ENCODE measurements at regions not wholly inside any gene's neighbourhood (a gene's known extent, or its start where the extent isn't known, plus 50 kb on each side); places are given as distances from the start of the nearest gene placed in this dataset.
"Not testable (repeated sequence)": the region's sequence is repeated elsewhere in the genome, so short reads cannot be mapped to it uniquely, and the experiment has no call there.

DNA sequence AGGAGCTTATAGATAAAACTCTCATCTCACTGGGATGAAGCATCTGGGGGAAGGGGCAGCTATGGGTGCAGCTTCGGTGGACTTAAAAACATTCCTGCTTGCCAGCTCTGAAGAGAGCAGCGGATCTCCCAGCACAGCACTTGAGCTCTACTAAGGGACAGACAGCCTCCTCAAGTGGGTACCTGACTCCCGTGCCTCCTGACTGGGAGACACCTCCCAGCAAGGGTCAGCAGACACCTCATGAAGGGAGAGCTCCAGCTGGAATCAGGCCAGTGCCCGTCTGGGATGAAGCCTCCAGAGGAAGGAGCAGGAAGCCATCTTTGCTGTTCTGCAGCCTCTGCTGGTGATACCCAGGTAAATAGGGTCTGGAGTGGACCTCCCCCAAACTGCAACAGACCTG is 345.2 kb upstream of the SYT1 start:
- no peak for DNase-seq

- DNase-seq: no peak
Measured at GRCh38 chr12:78530100-78530765, 334.3 kb upstream of the SYT1 start.

DNA sequence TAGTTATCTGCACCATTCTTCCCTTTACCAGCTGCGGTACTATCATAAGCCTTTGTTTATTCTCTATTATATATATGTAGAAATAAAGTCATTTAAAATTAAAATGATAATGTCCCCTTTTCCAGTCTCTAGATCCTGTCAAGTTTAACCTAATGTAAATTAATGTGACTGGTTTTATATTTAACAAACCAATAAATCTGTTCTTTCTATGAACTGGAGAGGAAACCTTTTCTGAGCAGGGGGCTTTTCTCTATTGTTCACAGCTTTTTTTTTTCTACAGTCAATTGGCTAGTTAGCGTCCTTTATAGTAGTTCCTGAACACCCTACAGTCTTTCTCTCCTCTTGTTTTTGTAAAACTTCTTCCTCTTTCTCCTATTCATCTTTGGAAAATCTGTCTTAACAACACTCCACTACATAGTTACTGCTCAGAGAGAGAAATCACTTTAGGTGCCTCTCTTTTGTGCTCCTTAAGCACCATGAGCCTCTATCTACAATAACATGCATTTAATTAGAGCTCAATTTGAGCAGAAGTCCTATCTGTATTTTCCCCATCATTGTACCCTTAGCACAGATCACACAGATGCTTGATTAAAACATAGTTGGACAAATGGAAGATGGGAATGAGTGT is 332.6 kb upstream of the SYT1 start:
- no peak for DNase-seq

DNA sequence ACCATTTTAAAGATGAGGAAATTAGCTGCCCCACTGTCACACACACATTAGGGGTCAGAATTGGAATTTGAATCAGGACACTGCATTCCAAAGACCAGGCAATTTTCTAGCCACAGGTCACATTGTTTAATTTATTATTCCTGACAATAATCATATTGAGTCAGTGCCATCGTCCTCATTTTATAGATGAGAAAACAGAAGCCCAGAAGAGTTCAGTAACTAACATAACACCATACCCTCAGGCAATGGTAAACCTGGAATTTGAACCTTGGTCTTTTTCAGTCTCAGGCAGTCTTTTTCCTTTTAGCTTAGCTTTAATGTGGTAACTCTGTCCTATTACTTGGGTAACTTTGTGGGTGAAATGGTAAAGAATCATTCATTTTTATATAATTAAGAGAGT is 330.3 kb upstream of the SYT1 start:
- DNase-seq: no peak

DNA sequence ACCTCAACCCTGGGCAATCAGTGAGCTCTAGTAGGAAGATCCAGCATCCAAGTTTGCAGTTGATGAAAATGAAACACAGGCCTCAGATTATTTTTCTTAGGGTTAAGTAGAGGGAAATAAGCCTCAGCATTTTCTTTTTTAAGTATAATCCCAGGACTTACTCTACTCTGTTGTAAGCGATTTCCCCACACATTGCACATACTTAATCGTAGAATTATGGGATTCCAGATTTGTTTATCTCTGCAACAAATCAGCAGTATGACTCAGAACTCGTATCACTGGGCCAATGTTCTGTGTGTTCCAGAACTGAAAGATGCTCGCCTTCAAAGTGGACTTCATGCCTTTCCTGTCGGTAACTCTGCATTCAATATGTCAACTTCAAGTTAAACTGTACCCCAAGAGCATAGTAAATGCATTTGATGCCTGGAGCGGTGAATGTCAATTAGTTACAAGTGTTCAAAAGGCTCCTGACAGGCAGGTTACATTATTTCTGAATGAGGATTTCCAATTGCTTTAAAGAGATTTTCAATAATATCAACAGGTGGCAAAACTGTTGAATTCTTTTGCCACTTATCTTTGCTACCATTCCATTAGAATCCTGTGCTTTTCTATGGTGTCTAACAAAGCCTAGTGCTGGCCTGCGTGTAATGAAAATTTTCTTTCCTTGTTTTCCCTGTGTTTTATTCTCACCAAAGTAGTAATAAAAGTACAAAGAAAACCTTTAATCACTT is 323.8 kb upstream of the SYT1 start:
- DNase-seq: no peak

GRCh38 chr12:78550831-78551230 is 313.7 kb upstream of the SYT1 start:
- no peak for DNase-seq

DNA sequence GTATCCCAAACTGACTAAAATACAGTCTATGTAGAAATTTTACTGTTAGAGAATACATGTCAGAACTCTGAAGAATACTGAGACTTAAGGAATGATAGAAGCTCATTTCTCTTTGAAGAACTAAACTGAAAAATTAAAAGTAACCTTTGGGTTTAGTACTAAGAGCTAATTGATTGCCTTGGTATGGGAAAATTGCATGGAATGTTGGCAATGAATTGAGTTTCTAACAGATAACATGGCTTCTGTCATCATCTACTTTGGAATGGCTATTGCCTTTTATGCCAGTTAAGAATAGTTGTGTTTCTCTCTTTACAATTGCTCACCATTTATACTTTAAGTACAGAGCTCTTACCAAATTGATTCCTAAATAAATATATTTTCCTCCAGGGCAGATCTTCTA is 308.8 kb upstream of the SYT1 start:
- no peak for DNase-seq

DNA sequence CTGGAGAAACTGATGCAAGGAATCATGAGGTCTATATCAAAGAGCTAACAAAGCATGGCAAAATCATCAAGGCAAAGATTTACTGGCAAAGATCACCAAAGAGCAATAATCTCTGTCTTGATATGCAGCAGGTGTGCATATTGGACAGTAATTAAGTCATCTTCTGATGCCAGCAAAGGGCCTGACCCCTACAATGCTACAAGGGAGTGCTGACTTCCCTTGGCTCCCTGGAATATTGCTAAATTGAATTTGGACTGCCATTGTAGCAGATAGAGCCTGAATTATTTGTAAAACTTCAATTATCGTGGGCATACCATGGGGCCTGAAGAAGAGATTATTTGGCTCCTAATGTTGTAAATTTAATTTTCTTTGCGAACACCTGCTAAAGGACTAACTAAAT is 307.9 kb upstream of the SYT1 start:
- no peak for DNase-seq

GRCh38 chr12:78559416-78559815 is 305.2 kb upstream of the SYT1 start:
- DNase-seq: no peak

GRCh38 chr12:78559886-78560285 is 304.7 kb upstream of the SYT1 start:
- no peak for DNase-seq

GRCh38 chr12:78560633-78561032 is 303.9 kb upstream of the SYT1 start:
- peak; percentile 50 for DNase-seq

DNA sequence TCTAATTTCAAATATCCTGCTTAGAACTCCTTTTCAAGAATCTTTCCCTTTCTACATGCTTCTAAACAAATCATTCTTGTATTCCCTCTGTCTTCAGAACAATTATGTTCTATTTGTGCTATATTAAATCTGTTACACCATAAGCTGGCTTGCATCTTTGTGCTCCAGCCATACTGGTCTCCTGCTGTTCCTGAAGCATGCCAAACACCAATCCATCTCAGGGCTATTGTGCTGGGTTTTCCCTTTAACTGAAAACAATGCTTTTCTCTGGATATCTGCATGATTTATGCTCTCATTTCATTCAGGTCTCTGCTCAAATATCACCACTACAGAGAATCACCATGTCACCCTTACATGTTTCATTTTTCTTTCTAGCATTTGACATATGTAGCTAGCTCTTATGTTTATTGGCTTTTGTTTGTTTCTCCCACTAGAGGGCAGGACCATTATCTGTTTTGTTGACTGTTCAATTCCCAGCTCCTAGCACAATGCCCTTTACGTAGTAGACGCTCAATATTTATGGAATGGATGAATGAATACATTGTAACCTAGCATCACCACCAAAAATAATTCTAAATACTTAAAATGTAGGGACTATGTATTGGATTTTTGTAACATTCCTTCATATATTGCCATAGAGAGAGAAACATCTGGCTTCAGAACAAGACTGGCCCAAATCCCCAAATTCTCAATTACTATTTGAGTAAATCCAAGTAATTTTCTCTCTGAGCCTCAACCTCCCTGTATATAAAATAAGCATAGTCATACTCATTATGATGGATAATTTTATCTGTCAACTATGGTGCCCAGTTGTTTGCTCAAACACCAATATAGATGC is 302.0 kb upstream of the SYT1 start:
- DNase-seq: no peak

DNA sequence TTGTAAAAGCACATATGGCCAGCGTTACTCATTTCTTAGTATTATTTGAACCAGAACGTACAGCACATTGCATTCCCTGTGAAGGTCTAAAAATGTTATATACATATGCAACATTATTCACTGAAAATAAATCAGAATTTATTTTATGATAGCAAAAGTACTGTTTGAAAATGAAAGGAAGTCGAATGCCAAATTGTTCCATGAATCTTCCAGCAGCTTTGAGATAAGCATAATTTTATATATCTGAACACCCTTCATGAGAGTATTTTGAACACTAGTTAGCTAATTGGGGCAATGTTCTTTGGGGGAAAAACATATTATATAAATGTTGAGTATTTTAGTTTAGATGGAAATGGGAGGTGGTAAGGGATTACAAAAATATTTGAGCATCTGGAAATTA is 300.7 kb upstream of the SYT1 start:
- no peak for DNase-seq

- no peak for DNase-seq
Measured at GRCh38 chr12:78566456-78566855, 298.1 kb upstream of the SYT1 start.

DNA sequence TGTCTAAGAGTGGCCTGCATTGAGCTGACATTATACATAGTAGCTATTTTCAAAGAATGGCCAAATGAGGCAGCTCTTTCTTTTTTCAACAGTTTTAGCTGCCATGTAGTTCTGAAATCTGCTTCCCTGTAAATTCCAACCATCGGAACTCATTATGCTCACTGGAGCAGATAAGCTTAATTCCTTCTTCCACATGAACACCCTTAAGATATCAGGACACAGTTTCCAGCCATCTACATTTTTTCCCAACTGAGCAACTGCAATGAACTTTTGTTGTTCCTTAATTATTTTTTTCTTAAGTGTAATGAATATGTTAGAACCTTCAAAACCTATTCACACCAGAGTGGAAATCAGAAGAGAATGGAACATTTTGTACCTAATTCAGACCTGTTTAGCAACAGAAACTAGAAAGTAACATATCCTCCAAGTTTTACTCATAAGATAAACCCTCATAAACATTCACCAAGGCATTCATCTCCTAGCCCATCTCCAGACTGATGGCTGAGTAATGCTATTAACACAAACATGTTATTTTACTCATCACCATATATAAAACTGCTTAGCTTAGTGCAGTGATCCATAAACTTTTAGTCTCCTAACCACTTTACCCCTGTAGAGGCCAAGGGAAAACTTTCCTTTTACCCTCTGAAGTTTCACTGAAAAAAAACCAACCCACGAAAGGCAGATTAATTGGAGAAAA is 296.1 kb upstream of the SYT1 start:
- DNase-seq: no peak

DNA sequence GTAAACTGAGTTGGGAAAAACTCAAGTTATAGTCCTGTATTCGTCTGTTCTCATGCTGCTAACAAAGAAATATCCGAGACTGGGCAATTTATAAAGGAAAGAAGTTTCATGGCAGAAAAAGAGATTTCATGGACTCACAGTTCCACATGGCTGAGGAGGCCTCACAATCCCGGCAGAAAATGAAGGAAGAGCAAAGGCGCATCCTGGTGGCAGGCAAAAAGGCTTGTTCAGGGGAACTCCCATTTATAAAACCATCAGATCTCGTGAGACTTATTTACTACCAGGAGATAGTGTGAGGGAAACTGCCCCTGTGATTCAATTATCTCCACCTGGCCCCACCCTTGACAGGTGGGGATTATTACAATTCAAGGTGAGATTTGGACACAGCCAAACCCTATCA is 292.6 kb upstream of the SYT1 start:
- no peak for DNase-seq

DNA sequence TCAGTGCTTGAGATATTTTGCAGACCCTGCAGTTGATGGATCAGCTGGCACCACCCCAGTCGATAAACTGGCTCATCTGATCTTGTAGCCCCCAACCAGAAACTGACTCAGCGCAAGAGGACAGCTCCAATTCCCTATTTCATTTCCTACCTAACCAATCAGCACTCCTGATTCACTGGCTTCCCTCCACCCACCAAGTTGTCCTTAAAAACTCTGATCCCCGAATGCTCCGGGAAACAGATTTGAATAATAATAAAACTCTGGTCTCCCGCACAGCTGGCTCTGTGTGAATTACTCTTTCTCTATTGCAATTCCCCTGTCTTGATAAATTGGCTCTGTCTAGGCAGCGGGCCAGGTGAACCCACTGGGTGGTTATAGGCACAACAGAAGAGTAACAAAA is 289.4 kb upstream of the SYT1 start:
- not testable (repeated sequence) for DNase-seq

GRCh38 chr12:78579846-78580245 is 284.7 kb upstream of the SYT1 start:
- no peak for DNase-seq

GRCh38 chr12:78580296-78580695 is 284.3 kb upstream of the SYT1 start:
- no peak for DNase-seq

DNA sequence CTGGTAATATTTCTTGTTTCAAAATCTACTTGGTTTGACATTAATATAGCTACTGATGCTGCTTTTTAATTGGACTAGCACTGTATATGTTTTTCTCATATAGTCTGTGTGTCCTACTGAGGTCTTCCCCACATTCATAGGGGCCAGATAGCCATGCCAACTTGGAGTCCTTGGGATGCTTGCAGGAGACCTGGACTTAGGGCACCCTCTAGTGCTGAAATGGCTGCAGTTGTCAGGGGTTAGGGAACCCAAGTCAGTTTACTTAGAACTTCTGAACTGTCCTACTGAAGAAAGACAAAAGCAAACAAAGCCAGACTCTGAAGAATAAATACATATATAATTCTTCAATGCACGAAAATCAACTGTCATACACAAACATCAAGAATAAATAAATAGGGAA is 279.9 kb upstream of the SYT1 start:
- DNase-seq: no peak

- DNase-seq: no peak
Measured at GRCh38 chr12:78585132-78585531, 279.4 kb upstream of the SYT1 start.

- no peak for DNase-seq
Measured at GRCh38 chr12:78586790-78587189, 277.8 kb upstream of the SYT1 start.

Data from occipital lobe (tissue), 1 donor.